Suprapubic skin (tissue), 4 donors: ENCODE measurements at regions not wholly inside any gene's neighbourhood (a gene's known extent, or its start where the extent isn't known, plus 50 kb on each side); places are given as distances from the start of the nearest gene placed in this dataset.

Experiments used
- POLR2A ChIP-seq, 2 donors: fragments of 450-650 bp; IDR thresholded peaks; one replicate each; pipeline ENCODE4 v1.6.1; 2017; ENCODE audit warnings: antibody characterized with exemption in 2 of 2, mild to moderate bottlenecking in 2 of 2, moderate library complexity in 2 of 2
- POLR2AphosphoS5 ChIP-seq, 3 donors: sonication (generic); formaldehyde crosslinking; IDR thresholded peaks; one replicate each; pipeline ENCODE4 v1.6.1; 2017; ENCODE audit warnings: antibody characterized with exemption in 3 of 3
- TF ChIP-seq, protein P1 (sequence below), 2 donors: fragments of 200-600 bp in 1 of 2; fragments of 450-650 bp in 1 of 2; sonication (generic) in 1 of 2; IDR thresholded peaks; one replicate each; pipeline ENCODE4 v1.5.1; 2016 to 2019; ENCODE audit warnings: antibody characterized with exemption in 2 of 2, mild to moderate bottlenecking in 1 of 2, moderate library complexity in 1 of 2

DNA sequence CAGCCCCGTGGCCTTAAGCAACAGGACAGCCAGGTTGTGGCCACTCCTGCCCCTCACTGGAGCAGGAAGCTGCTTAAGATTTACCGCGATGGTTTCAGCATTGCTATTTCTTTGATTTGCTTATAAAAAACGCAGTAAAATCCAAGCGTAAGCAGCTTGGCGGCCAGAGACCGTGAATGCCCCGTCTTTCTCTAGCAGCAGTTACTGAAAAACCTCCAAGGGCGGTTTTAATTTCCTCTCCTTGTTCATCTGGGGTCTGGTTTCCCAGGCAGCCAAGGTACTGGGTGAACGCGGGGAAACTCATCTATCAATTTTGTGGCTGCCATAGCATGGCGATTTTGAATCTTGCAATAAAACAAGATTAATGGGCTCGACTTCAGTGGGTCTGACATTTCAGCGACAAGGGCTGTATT, 130.3 kb downstream of the MINAR1 start:
- TF ChIP-seq, protein P1, sequence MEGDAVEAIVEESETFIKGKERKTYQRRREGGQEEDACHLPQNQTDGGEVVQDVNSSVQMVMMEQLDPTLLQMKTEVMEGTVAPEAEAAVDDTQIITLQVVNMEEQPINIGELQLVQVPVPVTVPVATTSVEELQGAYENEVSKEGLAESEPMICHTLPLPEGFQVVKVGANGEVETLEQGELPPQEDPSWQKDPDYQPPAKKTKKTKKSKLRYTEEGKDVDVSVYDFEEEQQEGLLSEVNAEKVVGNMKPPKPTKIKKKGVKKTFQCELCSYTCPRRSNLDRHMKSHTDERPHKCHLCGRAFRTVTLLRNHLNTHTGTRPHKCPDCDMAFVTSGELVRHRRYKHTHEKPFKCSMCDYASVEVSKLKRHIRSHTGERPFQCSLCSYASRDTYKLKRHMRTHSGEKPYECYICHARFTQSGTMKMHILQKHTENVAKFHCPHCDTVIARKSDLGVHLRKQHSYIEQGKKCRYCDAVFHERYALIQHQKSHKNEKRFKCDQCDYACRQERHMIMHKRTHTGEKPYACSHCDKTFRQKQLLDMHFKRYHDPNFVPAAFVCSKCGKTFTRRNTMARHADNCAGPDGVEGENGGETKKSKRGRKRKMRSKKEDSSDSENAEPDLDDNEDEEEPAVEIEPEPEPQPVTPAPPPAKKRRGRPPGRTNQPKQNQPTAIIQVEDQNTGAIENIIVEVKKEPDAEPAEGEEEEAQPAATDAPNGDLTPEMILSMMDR (IDR thresholded peaks at IDR 0.05), result no peak
- no peak for TF ChIP-seq POLR2A (IDR thresholded peaks at IDR 0.05)
- no peak for TF ChIP-seq POLR2AphosphoS5 (IDR thresholded peaks at IDR 0.05)
